NCI-H82 (cell line): ENCODE measurements at regions not wholly inside any gene's neighbourhood (a gene's known extent, or its start where the extent isn't known, plus 50 kb on each side); places are given as distances from the start of the nearest gene placed in this dataset.

ENCODE experiments used
- DNase-seq: peaks from one replicate; lab custom pipeline; 2025; lab: John Stamatoyannopoulos, UW

DNA sequence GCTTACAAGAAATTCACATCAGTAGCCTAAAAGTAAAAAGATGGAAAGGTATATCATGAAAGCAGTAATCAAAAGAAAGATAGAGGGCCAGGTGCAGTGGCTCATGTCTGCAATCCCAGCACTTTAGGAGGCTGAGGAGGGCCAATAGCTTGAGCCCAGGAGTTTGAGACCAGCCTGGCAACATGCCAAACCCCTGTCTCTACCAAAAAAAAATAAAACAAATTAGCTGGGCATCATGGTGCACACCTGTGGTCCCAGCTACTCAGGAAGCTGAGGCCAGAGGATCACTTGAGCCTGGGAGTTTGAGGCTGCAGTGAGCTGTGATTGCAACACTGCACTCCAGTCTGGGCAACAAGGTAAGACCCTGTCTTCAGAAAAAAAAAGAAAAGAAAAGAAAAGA lies 55.5 kb downstream of the GSPT2 start:
- no peak for DNase-seq

DNA sequence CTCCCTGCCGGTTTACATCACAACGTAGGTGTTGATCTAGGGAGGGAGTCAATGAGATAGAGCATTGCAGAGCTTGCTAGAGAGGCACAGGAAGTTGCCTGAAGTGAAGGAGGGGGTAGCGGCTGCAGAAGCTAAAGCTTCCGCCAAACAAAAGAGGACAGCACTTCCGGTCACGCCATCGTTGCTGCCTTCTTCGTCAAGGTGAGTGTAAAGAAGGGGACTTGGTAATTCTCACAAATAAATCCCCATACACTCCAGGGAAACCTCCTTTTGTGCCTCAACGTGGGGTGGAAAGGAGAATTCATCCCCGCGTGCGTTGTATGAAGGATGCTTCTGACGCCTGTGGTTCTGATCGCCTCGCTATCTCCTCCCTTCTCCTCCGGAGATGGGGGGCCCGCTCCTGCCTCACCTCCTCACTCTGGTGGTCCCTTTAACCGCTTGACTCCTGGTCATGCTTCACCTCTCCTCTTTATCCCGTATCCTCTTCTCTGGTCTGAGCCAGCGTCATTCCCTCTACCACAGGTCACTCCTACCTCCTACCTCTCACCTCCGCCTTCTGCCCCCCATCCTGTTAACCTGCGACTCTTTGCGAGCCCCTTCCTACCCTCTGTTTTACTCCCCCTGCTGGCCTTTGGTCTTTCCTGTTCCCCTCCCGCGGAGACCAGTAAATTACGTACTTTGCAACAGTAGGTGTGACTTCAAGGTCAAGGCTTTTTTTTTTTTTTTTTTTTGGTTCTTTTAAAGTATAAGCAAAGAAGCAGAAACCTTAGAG lies 59.9 kb downstream of the GSPT2 start:
- peak; percentile 72 for DNase-seq

DNA sequence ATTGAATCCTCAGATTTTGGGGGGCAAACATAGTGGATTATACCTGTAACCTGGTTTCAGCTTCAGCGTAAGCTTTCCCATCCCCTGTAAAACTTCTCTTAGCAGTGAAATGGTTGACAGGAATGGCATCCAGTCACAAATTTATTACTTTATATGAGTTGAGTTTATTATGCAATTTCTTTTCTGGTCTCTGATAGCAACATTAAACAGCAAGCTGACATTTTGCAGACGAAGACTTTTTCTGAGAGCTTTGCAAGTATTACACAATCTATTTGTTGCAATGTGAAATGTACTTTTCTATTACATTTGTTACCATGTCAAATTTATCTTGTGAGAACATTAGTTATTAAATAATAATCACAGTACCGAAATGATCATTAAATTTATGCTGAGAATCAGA lies 60.6 kb downstream of the GSPT2 start:
- no peak for DNase-seq

DNA sequence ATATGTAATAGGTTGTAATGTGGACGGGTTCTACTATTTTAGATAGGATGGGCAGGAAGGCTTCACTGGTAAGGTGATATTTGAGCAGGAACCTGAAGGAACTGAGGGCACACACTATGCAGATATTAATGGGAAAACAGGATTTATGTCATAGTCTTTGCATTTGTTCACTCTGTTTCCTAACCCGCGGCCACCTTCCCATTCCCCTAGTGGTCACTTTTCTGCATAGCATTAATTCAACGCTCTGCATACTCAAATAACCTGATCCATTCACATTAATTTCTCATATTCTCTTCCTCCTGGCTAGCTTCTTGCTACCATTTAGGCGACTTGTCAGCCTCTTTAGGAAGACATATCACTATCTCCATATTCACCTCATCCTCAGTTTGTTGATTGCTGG lies 61.5 kb downstream of the GSPT2 start:
- DNase-seq = no peak

DNA sequence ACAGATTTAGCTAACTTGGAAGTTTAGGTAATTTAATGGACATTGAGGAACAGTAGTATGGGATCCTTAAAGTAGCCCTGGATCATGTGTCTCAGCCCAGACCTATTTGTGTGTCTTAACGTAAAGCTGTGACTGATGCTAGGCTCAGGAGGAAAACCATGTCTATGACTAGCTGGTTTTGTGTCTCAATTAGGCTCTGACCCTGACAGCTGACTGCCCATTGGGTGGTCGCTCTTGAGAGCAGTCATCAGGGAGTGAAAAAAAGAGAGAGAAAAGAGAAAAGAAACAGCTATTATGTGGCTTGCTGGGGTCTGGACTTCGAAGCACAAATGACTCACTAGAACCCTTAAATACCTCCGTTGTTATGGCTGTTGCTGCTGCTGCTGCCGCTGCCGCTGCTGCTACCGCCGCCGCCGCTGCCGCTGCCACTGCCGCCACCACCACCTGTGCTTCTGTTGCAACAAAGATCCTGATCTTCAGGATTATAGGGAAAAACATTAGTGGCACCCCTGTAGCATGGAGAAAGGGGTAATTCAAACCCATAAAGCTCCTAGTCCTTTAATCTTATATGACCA lies 70.7 kb downstream of the GSPT2 start:
- DNase-seq = no peak

DNA sequence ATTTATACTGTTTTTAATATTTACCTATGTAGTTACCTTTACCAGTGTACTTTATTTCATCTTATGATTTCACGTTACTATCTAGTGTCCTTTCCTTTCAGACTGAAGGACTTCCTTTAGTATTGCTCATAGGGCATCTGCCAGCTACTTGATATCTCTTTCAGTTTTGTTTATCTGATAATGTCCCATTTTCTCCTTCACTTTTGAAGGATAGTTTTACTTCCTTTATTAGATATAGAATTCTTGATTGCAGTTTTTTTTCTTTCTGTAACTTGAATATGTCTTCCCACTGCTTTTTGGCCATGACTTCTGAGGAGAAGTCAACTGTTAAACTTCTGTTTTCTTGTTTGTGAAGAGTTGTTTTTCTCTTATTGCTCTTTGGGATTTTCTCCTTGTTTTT lies 69.4 kb upstream of the MAGED1 start:
- no peak for DNase-seq

DNA sequence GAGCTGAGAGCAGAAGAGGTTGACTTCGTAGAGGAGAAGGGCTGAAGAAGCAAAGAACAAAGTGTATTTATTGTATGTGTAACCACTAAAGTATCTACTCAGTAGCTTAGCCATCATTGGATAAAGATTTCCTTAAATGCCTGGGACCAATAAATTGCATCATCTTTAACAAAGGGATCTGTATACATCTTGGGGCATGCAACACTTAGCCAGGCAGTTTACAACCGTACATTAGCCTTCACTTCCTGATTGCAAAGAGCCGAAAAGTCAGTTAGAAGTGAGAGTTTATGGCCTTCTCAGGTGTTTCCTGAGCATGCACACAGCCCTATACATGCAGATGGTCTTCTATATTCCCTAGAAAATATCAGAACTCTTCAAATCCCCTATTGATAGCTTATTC lies 68.0 kb upstream of the MAGED1 start:
- DNase-seq = no peak

DNA sequence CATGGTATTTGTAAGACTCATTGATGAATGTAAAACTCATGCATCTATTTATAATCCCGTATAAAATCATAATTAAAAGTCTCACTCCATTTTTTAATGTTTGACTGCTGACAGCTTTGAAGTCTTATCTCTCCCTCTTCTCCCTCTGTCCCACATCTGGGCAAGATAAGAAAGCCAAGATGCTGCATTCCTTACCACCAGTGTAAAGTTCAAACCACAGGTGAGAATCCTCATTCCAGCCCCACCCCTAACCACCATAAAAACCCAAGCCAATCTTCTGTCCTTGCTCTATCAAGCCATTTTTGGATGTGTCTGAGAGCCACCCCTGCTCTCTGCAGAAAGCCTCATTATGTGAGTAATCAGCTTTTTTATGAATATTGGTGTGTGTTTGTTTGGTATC lies 59.3 kb upstream of the MAGED1 start:
- DNase-seq = no peak

DNA sequence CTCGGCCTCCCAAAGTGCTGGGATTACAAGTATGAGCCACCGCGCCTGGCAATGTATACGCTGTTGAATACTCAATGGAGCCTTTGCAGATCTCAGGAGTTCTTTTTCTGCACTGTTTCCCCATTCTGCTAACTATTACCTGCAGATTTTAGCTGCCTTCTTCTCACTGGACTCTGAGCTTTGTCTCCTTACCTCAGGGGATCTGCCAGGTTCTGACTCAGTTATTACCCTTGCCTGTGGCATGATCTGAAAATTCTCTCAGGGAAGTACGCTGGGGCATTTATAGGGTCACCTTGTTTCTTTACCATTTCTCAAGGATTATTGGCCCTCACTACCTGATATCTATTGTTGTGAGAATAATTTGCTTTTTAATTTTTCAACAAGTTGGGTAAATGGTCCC lies 56.6 kb upstream of the MAGED1 start:
- DNase-seq = no peak

DNA sequence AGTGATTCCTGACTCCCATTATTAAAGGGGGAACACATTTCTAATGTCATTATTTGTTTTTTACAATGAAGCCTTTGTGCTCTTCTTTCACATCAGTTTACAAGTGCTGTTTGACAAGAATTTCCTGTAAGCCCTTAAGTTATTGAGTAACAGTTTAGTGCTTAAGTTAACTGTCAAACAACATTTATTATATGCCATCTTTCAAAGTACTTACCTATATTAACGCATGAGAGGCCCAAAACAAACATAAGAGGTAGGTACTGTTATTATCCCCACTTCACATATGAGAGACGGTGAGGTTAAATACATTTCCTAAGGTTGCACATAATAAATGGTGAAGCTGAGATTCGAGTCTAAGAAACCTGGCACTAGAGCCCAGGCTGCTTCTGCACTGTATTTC lies 56.0 kb upstream of the MAGED1 start:
- no peak for DNase-seq

DNA sequence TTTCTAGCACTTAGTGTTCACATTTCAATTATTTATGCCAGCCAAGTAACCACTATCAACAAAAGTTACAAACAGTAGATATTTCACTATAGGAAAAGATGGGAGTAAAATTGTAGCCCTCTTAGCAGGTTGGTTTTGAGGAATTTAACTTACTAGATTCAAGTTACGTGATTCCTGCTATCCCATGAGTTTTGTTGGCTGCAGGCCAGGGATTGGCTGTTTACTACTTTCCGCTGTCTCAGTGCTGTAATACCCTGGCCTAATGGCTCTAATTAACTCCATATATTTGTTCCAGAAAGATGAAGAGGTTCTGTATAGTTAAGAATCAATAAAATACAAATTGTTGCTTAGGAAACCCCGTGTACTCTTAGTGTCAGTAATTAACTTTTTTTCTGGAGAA lies 55.5 kb upstream of the MAGED1 start:
- DNase-seq = peak; percentile 26
